WTC11 (cell line): ENCODE measurements at regions not wholly inside any gene's neighbourhood (a gene's known extent, or its start where the extent isn't known, plus 50 kb on each side); places are given as distances from the start of the nearest gene placed in this dataset.

Experiments used
- ATAC-seq: fragments of 200-7000 bp; cut with Tn5 transposase; 2 replicates; pipeline ENCODE4 v1.10.0; 2021; ENCODE audit warnings: mild to moderate bottlenecking, moderate library complexity
- CTCF ChIA-PET: fragments of 300-600 bp; sonication (Branson Sonifier 250); formaldehyde crosslinking; loops from one replicate; lab custom pipeline; 2021; ENCODE audit warnings: antibody characterized with exemption; lab: Charles Lee
- POLR2A ChIA-PET: fragments of 350-600 bp; sonication (Branson Sonifier 250); formaldehyde crosslinking; loops from one replicate; lab custom pipeline; 2021; ENCODE audit warnings: antibody characterized with exemption; lab: Charles Lee
- DNase-seq: peaks from one replicate; pipeline ENCODE4 v3.0.0; 2021; ENCODE audit warnings: low spot score
- H3K27ac Mint-ChIP-seq: 2 replicates; pipeline ENCODE4 v1.8.0; 2021; ENCODE audit warnings: mixed read lengths
- H3K27me3 Mint-ChIP-seq: 2 replicates; pipeline ENCODE4 v1.8.0; 2021; ENCODE audit warnings: low read depth, mild to moderate bottlenecking, moderate library complexity, mixed read lengths
- H3K36me3 Mint-ChIP-seq: 2 replicates; pipeline ENCODE4 v1.8.0; 2021; ENCODE audit warnings: mixed read lengths
- H3K4me1 Mint-ChIP-seq: 2 replicates; pipeline ENCODE4 v1.8.0; 2022; ENCODE audit warnings: mixed read lengths
- H3K4me3 Mint-ChIP-seq: 2 replicates; pipeline ENCODE4 v1.8.0; 2021; ENCODE audit warnings: mild to moderate bottlenecking, moderate library complexity, mixed read lengths
- H3K9me3 Mint-ChIP-seq: 2 replicates; pipeline ENCODE4 v1.8.0; 2021; ENCODE audit warnings: mixed read lengths
- GRHL2 ChIP-seq: fragments of 250-450 bp; sonication (Bioruptor Pico); IDR thresholded peaks from 2 replicates; pipeline ENCODE4 v1.8.0; 2022; ENCODE audit warnings: mild to moderate bottlenecking, moderate library complexity; ENCODE audit not compliant: insufficient replicate concordance, severe bottlenecking
- RELA ChIP-seq: sonication (generic); formaldehyde crosslinking; IDR thresholded peaks from 2 replicates; pipeline ENCODE4 v1.8.1; 2022; ENCODE audit warnings: missing genetic modification reagents, mild to moderate bottlenecking, borderline replicate concordance
- TF ChIP-seq, protein P1 (sequence below): sonication (generic); formaldehyde crosslinking; IDR thresholded peaks from 2 replicates; pipeline ENCODE4 v1.8.1; 2022; ENCODE audit warnings: mild to moderate bottlenecking, missing genetic modification reagents, moderate library complexity, borderline replicate concordance
- TF ChIP-seq, protein P2 (sequence below): sonication (generic); formaldehyde crosslinking; IDR thresholded peaks from 2 replicates; pipeline ENCODE4 v1.8.0; 2022; ENCODE audit warnings: mild to moderate bottlenecking, missing genetic modification reagents
- TF ChIP-seq, protein P3 (sequence below): sonication (generic); formaldehyde crosslinking; IDR thresholded peaks from 2 replicates; pipeline ENCODE4 v1.8.1; 2023; ENCODE audit warnings: mild to moderate bottlenecking, missing genetic modification reagents, borderline replicate concordance
- TF ChIP-seq, protein P4 (sequence below): sonication (generic); formaldehyde crosslinking; IDR thresholded peaks from 2 replicates; pipeline ENCODE4 v1.8.1; 2022; ENCODE audit warnings: mild to moderate bottlenecking, moderate library complexity, missing genetic modification reagents
- TF ChIP-seq, protein P5 (sequence below): sonication (generic); formaldehyde crosslinking; IDR thresholded peaks from 2 replicates; pipeline ENCODE4 v1.8.1; 2023; ENCODE audit warnings: mild to moderate bottlenecking, missing genetic modification reagents, moderate library complexity
- TF ChIP-seq, protein P6 (sequence below): fragments of 250-450 bp; sonication (Bioruptor Pico); IDR thresholded peaks from 2 replicates; pipeline ENCODE4 v2.1.2; 2022; ENCODE audit warnings: mild to moderate bottlenecking, moderate library complexity
- TF ChIP-seq, protein P7 (sequence below): fragments of 250-450 bp; sonication (Bioruptor Pico); IDR thresholded peaks from 2 replicates; pipeline ENCODE4 v1.9.0; 2021; ENCODE audit warnings: mild to moderate bottlenecking
- TF ChIP-seq, protein P8 (sequence below): sonication (generic); formaldehyde crosslinking; IDR thresholded peaks from 2 replicates; pipeline ENCODE4 v1.8.1; 2022; ENCODE audit warnings: low read depth, mild to moderate bottlenecking, moderate library complexity, missing genetic modification reagents, borderline replicate concordance
- TF ChIP-seq, protein P9 (sequence below): fragments of 250-450 bp; sonication (Bioruptor Pico); conservative IDR thresholded peaks from 2 replicates; pipeline ENCODE4 v1.9.0; 2021; ENCODE audit warnings: mild to moderate bottlenecking
- TF ChIP-seq, protein P10 (sequence below): sonication (generic); formaldehyde crosslinking; IDR thresholded peaks from 2 replicates; pipeline ENCODE4 v1.8.0; 2022; ENCODE audit warnings: mild to moderate bottlenecking, missing genetic modification reagents
- TF ChIP-seq, protein P11 (sequence below): sonication (generic); formaldehyde crosslinking; IDR thresholded peaks from 2 replicates; pipeline ENCODE4 v1.8.1; 2022; ENCODE audit warnings: missing genetic modification reagents, borderline replicate concordance
- TF ChIP-seq, protein P12 (sequence below): fragments of 250-450 bp; sonication (Bioruptor Pico); IDR thresholded peaks from 2 replicates; pipeline ENCODE4 v1.9.0; 2021; ENCODE audit warnings: mild to moderate bottlenecking
- TF ChIP-seq, protein P13 (sequence below): fragments of 250-450 bp; sonication (Bioruptor Pico); IDR thresholded peaks from 2 replicates; pipeline ENCODE4 v1.9.0; 2021; ENCODE audit warnings: moderate library complexity, mild to moderate bottlenecking, inconsistent platforms, borderline replicate concordance

DNA sequence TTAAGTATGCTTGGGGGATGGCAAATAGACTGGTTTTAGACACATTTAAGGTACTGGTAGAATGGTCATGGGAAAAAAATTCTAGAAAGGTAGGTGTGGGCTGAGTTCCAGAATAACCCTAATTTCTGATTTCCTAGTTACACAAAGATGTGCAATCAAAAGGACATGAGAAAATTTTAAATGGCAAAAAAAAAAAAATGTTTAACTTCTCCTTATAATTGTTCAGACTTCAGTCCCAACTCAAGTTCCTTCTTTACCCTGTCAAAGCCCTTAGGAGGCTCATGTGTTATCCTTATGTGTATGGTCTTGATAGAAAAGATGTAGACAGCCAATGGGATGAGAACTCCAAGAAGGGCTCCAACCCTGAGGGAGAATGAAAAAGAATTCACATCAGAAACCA, 153.3 kb upstream of the PLEKHG7 start (continued):
- TF ChIP-seq, protein P1, sequence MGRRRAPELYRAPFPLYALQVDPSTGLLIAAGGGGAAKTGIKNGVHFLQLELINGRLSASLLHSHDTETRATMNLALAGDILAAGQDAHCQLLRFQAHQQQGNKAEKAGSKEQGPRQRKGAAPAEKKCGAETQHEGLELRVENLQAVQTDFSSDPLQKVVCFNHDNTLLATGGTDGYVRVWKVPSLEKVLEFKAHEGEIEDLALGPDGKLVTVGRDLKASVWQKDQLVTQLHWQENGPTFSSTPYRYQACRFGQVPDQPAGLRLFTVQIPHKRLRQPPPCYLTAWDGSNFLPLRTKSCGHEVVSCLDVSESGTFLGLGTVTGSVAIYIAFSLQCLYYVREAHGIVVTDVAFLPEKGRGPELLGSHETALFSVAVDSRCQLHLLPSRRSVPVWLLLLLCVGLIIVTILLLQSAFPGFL (CRISPR knock-in tag), result no peak
- TF ChIP-seq, protein P2, sequence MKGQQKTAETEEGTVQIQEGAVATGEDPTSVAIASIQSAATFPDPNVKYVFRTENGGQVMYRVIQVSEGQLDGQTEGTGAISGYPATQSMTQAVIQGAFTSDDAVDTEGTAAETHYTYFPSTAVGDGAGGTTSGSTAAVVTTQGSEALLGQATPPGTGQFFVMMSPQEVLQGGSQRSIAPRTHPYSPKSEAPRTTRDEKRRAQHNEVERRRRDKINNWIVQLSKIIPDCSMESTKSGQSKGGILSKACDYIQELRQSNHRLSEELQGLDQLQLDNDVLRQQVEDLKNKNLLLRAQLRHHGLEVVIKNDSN (CRISPR knock-in tag), result no peak
- TF ChIP-seq, protein P3, sequence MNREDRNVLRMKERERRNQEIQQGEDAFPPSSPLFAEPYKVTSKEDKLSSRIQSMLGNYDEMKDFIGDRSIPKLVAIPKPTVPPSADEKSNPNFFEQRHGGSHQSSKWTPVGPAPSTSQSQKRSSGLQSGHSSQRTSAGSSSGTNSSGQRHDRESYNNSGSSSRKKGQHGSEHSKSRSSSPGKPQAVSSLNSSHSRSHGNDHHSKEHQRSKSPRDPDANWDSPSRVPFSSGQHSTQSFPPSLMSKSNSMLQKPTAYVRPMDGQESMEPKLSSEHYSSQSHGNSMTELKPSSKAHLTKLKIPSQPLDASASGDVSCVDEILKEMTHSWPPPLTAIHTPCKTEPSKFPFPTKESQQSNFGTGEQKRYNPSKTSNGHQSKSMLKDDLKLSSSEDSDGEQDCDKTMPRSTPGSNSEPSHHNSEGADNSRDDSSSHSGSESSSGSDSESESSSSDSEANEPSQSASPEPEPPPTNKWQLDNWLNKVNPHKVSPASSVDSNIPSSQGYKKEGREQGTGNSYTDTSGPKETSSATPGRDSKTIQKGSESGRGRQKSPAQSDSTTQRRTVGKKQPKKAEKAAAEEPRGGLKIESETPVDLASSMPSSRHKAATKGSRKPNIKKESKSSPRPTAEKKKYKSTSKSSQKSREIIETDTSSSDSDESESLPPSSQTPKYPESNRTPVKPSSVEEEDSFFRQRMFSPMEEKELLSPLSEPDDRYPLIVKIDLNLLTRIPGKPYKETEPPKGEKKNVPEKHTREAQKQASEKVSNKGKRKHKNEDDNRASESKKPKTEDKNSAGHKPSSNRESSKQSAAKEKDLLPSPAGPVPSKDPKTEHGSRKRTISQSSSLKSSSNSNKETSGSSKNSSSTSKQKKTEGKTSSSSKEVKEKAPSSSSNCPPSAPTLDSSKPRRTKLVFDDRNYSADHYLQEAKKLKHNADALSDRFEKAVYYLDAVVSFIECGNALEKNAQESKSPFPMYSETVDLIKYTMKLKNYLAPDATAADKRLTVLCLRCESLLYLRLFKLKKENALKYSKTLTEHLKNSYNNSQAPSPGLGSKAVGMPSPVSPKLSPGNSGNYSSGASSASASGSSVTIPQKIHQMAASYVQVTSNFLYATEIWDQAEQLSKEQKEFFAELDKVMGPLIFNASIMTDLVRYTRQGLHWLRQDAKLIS, result no peak
- TF ChIP-seq, protein P4, sequence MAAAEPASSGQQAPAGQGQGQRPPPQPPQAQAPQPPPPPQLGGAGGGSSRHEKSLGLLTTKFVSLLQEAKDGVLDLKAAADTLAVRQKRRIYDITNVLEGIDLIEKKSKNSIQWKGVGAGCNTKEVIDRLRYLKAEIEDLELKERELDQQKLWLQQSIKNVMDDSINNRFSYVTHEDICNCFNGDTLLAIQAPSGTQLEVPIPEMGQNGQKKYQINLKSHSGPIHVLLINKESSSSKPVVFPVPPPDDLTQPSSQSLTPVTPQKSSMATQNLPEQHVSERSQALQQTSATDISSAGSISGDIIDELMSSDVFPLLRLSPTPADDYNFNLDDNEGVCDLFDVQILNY (CRISPR knock-in tag), result no peak
- TF ChIP-seq, protein P5, sequence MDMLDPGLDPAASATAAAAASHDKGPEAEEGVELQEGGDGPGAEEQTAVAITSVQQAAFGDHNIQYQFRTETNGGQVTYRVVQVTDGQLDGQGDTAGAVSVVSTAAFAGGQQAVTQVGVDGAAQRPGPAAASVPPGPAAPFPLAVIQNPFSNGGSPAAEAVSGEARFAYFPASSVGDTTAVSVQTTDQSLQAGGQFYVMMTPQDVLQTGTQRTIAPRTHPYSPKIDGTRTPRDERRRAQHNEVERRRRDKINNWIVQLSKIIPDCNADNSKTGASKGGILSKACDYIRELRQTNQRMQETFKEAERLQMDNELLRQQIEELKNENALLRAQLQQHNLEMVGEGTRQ (CRISPR knock-in tag), result no peak
- TF ChIP-seq, protein P6, sequence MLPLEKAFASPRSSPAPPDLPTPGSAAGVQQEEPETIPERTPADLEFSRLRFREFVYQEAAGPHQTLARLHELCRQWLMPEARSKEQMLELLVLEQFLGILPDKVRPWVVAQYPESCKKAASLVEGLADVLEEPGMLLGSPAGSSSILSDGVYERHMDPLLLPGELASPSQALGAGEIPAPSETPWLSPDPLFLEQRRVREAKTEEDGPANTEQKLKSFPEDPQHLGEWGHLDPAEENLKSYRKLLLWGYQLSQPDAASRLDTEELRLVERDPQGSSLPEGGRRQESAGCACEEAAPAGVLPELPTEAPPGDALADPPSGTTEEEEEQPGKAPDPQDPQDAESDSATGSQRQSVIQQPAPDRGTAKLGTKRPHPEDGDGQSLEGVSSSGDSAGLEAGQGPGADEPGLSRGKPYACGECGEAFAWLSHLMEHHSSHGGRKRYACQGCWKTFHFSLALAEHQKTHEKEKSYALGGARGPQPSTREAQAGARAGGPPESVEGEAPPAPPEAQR (CRISPR knock-in tag), result no peak
- TF ChIP-seq, protein P7, sequence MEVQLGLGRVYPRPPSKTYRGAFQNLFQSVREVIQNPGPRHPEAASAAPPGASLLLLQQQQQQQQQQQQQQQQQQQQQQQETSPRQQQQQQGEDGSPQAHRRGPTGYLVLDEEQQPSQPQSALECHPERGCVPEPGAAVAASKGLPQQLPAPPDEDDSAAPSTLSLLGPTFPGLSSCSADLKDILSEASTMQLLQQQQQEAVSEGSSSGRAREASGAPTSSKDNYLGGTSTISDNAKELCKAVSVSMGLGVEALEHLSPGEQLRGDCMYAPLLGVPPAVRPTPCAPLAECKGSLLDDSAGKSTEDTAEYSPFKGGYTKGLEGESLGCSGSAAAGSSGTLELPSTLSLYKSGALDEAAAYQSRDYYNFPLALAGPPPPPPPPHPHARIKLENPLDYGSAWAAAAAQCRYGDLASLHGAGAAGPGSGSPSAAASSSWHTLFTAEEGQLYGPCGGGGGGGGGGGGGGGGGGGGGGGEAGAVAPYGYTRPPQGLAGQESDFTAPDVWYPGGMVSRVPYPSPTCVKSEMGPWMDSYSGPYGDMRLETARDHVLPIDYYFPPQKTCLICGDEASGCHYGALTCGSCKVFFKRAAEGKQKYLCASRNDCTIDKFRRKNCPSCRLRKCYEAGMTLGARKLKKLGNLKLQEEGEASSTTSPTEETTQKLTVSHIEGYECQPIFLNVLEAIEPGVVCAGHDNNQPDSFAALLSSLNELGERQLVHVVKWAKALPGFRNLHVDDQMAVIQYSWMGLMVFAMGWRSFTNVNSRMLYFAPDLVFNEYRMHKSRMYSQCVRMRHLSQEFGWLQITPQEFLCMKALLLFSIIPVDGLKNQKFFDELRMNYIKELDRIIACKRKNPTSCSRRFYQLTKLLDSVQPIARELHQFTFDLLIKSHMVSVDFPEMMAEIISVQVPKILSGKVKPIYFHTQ (CRISPR knock-in tag), result no peak
- no peak for TF ChIP-seq GRHL2

DNA sequence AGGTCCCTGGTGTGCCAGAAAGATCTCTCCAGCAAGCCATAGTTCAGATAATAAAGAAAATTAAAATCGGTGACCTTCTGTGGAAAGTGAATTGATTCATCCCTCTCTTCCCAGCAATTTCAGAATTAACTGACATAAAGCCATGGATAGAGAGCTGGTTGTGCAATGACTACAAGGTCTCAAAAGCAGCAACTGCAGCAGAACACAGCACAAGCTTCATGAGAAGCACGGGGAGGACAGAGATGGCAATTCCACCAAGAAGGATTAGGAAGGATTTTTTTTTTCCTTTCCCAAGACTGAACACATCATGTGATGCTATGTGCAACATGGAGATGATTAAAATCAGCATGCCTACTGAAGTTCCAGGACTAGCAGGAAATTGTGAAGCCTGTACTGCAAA, 154.9 kb upstream of the PLEKHG7 start:
- Mint-ChIP-seq H3K4me1 (peaks cover 23% of the 10 kb centered on the region), H3K27ac (no peak overlapping the region), H3K27me3 (no peaks in the 10 kb centered on the region), H3K9me3 (peaks cover 9% of the 10 kb centered on the region; the same call in 1 of the 2 replicates), H3K36me3 (peaks cover 2% of the 10 kb centered on the region; the same call in 1 of the 2 replicates), H3K4me3 (no peak overlapping the region)
- ChIA-PET CTCF (no interaction called here), POLR2A (no interaction called here)
- ATAC-seq (no peak), DNase-seq (no peak)
- TF ChIP-seq, protein P8, sequence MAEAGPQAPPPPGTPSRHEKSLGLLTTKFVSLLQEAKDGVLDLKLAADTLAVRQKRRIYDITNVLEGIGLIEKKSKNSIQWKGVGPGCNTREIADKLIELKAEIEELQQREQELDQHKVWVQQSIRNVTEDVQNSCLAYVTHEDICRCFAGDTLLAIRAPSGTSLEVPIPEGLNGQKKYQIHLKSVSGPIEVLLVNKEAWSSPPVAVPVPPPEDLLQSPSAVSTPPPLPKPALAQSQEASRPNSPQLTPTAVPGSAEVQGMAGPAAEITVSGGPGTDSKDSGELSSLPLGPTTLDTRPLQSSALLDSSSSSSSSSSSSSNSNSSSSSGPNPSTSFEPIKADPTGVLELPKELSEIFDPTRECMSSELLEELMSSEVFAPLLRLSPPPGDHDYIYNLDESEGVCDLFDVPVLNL (CRISPR knock-in tag), result no peak
- TF ChIP-seq, protein P9, sequence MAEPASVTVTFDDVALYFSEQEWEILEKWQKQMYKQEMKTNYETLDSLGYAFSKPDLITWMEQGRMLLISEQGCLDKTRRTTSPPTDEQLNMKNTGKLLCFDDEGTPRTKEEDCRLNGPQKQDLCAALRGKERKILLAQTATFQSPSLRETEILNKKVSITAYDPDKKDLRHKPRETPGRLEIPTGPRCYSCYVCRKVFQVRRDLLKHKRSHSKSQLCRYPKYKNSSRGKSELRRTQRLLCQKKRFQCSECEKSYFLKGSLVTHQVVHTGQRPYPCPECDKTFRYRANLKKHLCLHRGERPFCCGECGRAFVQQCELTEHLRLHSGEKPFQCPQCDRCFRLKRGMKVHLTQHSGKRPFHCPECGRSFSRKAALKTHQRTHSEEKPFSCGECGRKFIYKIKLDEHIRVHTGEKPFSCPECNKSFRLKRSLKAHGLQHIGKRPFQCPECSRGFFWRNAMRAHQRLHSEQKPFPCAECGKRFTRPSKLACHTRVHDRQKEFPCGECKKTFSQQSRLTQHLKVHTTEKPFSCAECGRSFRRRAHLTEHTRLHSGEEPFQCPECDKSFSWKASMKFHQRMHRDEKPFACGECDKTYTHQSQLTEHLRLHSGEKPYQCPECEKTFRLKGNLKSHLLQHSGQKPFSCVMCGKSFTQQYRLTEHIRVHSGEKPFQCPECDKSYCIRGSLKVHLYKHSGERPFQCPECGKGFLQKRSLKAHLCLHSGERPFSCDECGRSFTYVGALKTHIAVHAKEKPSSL (CRISPR knock-in tag), result no peak
- TF ChIP-seq, protein P10, sequence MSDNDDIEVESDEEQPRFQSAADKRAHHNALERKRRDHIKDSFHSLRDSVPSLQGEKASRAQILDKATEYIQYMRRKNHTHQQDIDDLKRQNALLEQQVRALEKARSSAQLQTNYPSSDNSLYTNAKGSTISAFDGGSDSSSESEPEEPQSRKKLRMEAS (CRISPR knock-in tag), result no peak
- TF ChIP-seq, protein P11, sequence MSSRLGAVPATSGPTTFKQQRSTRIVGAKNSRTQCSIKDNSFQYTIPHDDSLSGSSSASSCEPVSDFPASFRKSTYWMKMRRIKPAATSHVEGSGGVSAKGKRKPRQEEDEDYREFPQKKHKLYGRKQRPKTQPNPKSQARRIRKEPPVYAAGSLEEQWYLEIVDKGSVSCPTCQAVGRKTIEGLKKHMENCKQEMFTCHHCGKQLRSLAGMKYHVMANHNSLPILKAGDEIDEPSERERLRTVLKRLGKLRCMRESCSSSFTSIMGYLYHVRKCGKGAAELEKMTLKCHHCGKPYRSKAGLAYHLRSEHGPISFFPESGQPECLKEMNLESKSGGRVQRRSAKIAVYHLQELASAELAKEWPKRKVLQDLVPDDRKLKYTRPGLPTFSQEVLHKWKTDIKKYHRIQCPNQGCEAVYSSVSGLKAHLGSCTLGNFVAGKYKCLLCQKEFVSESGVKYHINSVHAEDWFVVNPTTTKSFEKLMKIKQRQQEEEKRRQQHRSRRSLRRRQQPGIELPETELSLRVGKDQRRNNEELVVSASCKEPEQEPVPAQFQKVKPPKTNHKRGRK, result no peak
- TF ChIP-seq, protein P12, sequence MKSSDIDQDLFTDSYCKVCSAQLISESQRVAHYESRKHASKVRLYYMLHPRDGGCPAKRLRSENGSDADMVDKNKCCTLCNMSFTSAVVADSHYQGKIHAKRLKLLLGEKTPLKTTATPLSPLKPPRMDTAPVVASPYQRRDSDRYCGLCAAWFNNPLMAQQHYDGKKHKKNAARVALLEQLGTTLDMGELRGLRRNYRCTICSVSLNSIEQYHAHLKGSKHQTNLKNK (CRISPR knock-in tag), result no peak
- TF ChIP-seq, protein P13, sequence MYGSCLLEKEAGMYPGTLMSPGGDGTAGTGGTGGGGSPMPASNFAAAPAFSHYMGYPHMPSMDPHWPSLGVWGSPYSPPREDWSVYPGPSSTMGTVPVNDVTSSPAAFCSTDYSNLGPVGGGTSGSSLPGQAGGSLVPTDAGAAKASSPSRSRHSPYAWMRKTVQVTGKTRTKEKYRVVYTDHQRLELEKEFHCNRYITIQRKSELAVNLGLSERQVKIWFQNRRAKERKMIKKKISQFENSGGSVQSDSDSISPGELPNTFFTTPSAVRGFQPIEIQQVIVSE, result no peak
- TF ChIP-seq RELA (CRISPR knock-in tag), result no peak
